ENCODE measurements at regions not wholly inside any gene's neighbourhood (a gene's known extent, or its start where the extent isn't known, plus 50 kb on each side); places are given as distances from the start of the nearest gene placed in this dataset.

GRCh38 chr13:64755961-64756360 lies 2474.2 kb downstream of the PCDH9 start:
- Histone ChIP-seq H3K4me3 (replicated peaks; ENCODE audit: low read depth, low read length) (no peak overlapping the region), H3K27me3 (replicated peaks; ENCODE audit: control insufficient read depth, insufficient read depth, low read length) (no peaks in the 10 kb centered on the region), H3K36me3 (ENCODE audit: control insufficient read depth, insufficient read depth, low read length) (no peaks in the 10 kb centered on the region)
- no peak for TF ChIP-seq CTCF (IDR thresholded peaks at IDR 0.05; ENCODE audit: insufficient read depth, low read length, poor library complexity, severe bottlenecking)
- DNase-seq (ENCODE audit: extremely low read depth, insufficient read length) = no peak

- no peak for TF ChIP-seq CTCF (IDR thresholded peaks at IDR 0.05; ENCODE audit: insufficient read depth, low read length, poor library complexity, severe bottlenecking)
- no peak overlapping the region for H3K4me3 ChIP-seq (replicated peaks; ENCODE audit: low read depth, low read length)
- no peaks in the 10 kb centered on the region for H3K27me3 ChIP-seq (replicated peaks; ENCODE audit: control insufficient read depth, insufficient read depth, low read length)
- DNase-seq (ENCODE audit: extremely low read depth, insufficient read length) = no peak
- H3K36me3 ChIP-seq (ENCODE audit: control insufficient read depth, insufficient read depth, low read length) = no peaks in the 10 kb centered on the region
These were observed 2476.7 kb downstream of the PCDH9 start for GRCh38 chr13:64753233-64754000.

- Histone ChIP-seq H3K4me3 (replicated peaks; ENCODE audit: low read depth, low read length) (no peak overlapping the region), H3K27me3 (replicated peaks; ENCODE audit: control insufficient read depth, insufficient read depth, low read length) (no peaks in the 10 kb centered on the region), H3K36me3 (ENCODE audit: control insufficient read depth, insufficient read depth, low read length) (no peaks in the 10 kb centered on the region)
- TF ChIP-seq CTCF (IDR thresholded peaks at IDR 0.05; ENCODE audit: insufficient read depth, low read length, poor library complexity, severe bottlenecking) = no peak
- DNase-seq (ENCODE audit: extremely low read depth, insufficient read length) = no peak
These were observed 2480.8 kb downstream of the PCDH9 start for GRCh38 chr13:64749301-64749700.

- H3K36me3 ChIP-seq (ENCODE audit: control insufficient read depth, insufficient read depth, low read length) = no peaks in the 10 kb centered on the region
- H3K4me3 ChIP-seq (replicated peaks; ENCODE audit: low read depth, low read length) = no peak overlapping the region
- H3K27me3 ChIP-seq (replicated peaks; ENCODE audit: control insufficient read depth, insufficient read depth, low read length) = no peaks in the 10 kb centered on the region
- no peak for DNase-seq (ENCODE audit: extremely low read depth, insufficient read length)
- no peak for TF ChIP-seq CTCF (IDR thresholded peaks at IDR 0.05; ENCODE audit: insufficient read depth, low read length, poor library complexity, severe bottlenecking)
These were observed 2483.3 kb downstream of the PCDH9 start for GRCh38 chr13:64746845-64747244.

- H3K36me3 ChIP-seq (ENCODE audit: control insufficient read depth, insufficient read depth, low read length) = no peaks in the 10 kb centered on the region
- DNase-seq (ENCODE audit: extremely low read depth, insufficient read length) = no peak
- no peak overlapping the region for H3K4me3 ChIP-seq (replicated peaks; ENCODE audit: low read depth, low read length)
- no peak for TF ChIP-seq CTCF (IDR thresholded peaks at IDR 0.05; ENCODE audit: insufficient read depth, low read length, poor library complexity, severe bottlenecking)
- H3K27me3 ChIP-seq (replicated peaks; ENCODE audit: control insufficient read depth, insufficient read depth, low read length) = no peaks in the 10 kb centered on the region
These were observed 2489.6 kb downstream of the PCDH9 start for GRCh38 chr13:64740493-64740892.

- DNase-seq (ENCODE audit: extremely low read depth, insufficient read length) = no peak
- no peak for TF ChIP-seq CTCF (IDR thresholded peaks at IDR 0.05; ENCODE audit: insufficient read depth, low read length, poor library complexity, severe bottlenecking)
- no peak overlapping the region for H3K4me3 ChIP-seq (replicated peaks; ENCODE audit: low read depth, low read length)
These were observed 2504.6 kb downstream of the PCDH9 start for GRCh38 chr13:64725492-64725891.

More at GRCh38 chr13:64725492-64725891, 2504.6 kb downstream of the PCDH9 start:
- H3K27me3 ChIP-seq (replicated peaks; ENCODE audit: control insufficient read depth, insufficient read depth, low read length) = no peaks in the 10 kb centered on the region
- H3K36me3 ChIP-seq (ENCODE audit: control insufficient read depth, insufficient read depth, low read length) = no peaks in the 10 kb centered on the region
